ENCODE measurements at regions not wholly inside any gene's neighbourhood (a gene's known extent, or its start where the extent isn't known, plus 50 kb on each side); places are given as distances from the start of the nearest gene placed in this dataset.

DNA sequence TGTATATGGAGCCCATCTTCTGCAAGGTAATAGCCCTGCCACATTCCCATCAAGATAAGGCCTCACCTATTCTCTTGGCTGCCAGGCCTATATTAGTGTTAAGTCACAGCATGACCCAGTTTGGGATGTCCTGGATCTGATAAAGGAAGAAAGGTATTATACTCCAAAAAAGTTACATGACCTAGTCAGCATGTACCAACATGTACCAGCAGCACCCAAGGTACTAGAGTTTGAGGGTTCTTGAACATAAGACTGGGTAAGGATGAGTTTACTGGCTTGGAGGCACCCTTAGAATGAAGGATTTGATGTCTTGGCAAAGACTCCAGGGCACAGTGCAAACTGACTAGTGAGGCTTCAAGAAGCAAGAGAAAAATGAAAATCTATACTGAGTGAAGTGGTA, 232.5 kb downstream of the SQOR start:
- Histone ChIP-seq H3K27ac (ENCODE audit: low read depth, low read length) (no peak overlapping the region), H3K79me2 (ENCODE audit: control insufficient read depth, low read length) (no peaks in the 10 kb centered on the region), H3K36me3 (ENCODE audit: control insufficient read depth, low read length) (no peaks in the 10 kb centered on the region), H3K4me3 (ENCODE audit: low read length) (no peak overlapping the region), H3K9me3 (ENCODE audit: control insufficient read depth, insufficient read depth, low read length) (0 out of 2 replicates have a peak, but pooled peaks cover 3% of the 10 kb centered on the region), H4K20me1 (ENCODE audit: control insufficient read depth, insufficient read depth, low read depth, low read length) (no peaks in the 10 kb centered on the region), H3F3A (ENCODE audit: control insufficient read depth, insufficient read depth) (no peaks in the 10 kb centered on the region), H3K27me3 (ENCODE audit: control insufficient read depth, low read length) (no peaks in the 10 kb centered on the region), H3K4me1 (ENCODE audit: control insufficient read depth, low read length) (peaks cover 9% of the 10 kb centered on the region), H3K4me2 (ENCODE audit: low read length) (no peak overlapping the region), H3K9me2 (replicated peaks; ENCODE audit: control insufficient read depth, low read length) (no peaks in the 10 kb centered on the region)
- TF ChIP-seq, protein P1, sequence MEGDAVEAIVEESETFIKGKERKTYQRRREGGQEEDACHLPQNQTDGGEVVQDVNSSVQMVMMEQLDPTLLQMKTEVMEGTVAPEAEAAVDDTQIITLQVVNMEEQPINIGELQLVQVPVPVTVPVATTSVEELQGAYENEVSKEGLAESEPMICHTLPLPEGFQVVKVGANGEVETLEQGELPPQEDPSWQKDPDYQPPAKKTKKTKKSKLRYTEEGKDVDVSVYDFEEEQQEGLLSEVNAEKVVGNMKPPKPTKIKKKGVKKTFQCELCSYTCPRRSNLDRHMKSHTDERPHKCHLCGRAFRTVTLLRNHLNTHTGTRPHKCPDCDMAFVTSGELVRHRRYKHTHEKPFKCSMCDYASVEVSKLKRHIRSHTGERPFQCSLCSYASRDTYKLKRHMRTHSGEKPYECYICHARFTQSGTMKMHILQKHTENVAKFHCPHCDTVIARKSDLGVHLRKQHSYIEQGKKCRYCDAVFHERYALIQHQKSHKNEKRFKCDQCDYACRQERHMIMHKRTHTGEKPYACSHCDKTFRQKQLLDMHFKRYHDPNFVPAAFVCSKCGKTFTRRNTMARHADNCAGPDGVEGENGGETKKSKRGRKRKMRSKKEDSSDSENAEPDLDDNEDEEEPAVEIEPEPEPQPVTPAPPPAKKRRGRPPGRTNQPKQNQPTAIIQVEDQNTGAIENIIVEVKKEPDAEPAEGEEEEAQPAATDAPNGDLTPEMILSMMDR (IDR thresholded peaks at IDR 0.05; ENCODE audit: low read depth, low read length, poor library complexity, severe bottlenecking), result no peak
- TF ChIP-seq EZH2phosphoT487 (IDR thresholded peaks at IDR 0.05; ENCODE audit: borderline replicate concordance, low read length), result no peak

DNA sequence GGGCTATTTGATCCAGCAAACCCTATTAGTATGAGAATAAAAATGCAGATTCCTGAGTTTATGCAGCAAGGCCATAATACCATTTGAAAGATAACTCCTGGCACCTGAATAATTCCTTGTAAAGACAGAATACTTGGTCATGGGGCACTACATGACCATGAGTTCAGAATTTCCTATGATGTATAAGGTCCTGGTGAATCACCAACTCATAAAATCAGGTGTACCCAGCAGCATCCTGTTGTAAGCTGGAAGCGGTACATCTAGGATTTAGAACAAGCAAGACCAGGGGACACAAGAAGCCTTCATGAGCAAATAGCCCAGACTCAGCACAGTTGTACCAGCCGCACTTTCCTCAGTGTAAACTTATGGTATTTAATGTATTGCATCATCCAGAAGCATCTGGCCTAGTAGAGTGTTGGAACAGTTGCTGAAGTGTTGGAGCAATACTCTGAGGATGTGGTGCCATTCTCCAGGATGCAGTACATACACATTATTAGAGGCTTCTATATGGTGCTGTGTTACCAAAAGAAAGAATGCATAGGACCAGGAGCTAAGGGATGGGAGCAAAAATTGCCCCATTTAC, 233.4 kb downstream of the SQOR start:
- no peaks in the 10 kb centered on the region for H3K36me3 ChIP-seq (ENCODE audit: control insufficient read depth, low read length)
- no peak overlapping the region for H3K27ac ChIP-seq (ENCODE audit: low read depth, low read length)
- H3K4me2 ChIP-seq (ENCODE audit: low read length), result no peak overlapping the region
- no peaks in the 10 kb centered on the region for H4K20me1 ChIP-seq (ENCODE audit: control insufficient read depth, insufficient read depth, low read depth, low read length)
- H3K4me3 ChIP-seq (ENCODE audit: low read length), result no peak overlapping the region
- no peaks in the 10 kb centered on the region for H3K9me2 ChIP-seq (replicated peaks; ENCODE audit: control insufficient read depth, low read length)
- H3F3A ChIP-seq (ENCODE audit: control insufficient read depth, insufficient read depth), result no peaks in the 10 kb centered on the region
- TF ChIP-seq, protein P1 (IDR thresholded peaks at IDR 0.05; ENCODE audit: low read depth, low read length, poor library complexity, severe bottlenecking), result no peak
- TF ChIP-seq EZH2phosphoT487 (IDR thresholded peaks at IDR 0.05; ENCODE audit: borderline replicate concordance, low read length), result no peak
- H3K4me1 ChIP-seq (ENCODE audit: control insufficient read depth, low read length), result peaks cover 9% of the 10 kb centered on the region
- H3K27me3 ChIP-seq (ENCODE audit: control insufficient read depth, low read length), result no peaks in the 10 kb centered on the region
- H3K79me2 ChIP-seq (ENCODE audit: control insufficient read depth, low read length), result no peaks in the 10 kb centered on the region
- peaks cover 11% of the 10 kb centered on the region for H3K9me3 ChIP-seq (ENCODE audit: control insufficient read depth, insufficient read depth, low read length)

DNA sequence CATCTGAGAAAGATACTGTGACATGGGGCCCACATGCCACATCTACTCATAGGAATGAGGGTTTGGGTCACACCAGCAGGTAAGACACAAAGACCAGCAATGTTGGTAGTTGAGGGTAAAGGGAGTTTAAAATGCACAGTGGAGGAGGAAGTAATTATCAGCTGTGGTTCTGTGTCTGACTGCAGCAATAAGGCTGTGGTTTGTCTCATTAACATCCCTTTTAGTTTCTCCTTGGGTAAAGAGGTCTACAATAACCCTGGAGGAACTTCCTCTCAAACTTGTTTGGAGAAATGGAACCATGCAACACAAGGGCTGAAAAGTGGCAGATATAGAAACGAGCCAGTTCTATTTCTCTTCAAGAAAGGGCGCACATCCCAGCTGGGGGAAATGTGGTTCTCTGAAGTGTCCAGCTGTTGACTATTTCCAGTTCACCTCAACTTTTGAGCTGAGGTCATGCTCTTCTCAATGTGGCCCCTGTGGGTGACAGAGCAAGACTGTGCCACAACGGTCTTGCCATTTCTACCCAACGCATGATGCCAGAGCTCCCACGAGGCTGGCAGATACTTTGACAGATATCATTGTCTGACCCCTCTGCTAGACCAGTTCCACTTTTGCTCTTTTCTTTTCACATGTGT, 234.3 kb downstream of the SQOR start:
- TF ChIP-seq, protein P1 (IDR thresholded peaks at IDR 0.05; ENCODE audit: low read depth, low read length, poor library complexity, severe bottlenecking), result no peak
- no peak for TF ChIP-seq EZH2phosphoT487 (IDR thresholded peaks at IDR 0.05; ENCODE audit: borderline replicate concordance, low read length)
- Histone ChIP-seq H4K20me1 (ENCODE audit: control insufficient read depth, insufficient read depth, low read depth, low read length) (no peaks in the 10 kb centered on the region), H3K79me2 (ENCODE audit: control insufficient read depth, low read length) (no peaks in the 10 kb centered on the region), H3K4me3 (ENCODE audit: low read length) (no peak overlapping the region), H3K9me2 (replicated peaks; ENCODE audit: control insufficient read depth, low read length) (no peaks in the 10 kb centered on the region), H3K4me1 (ENCODE audit: control insufficient read depth, low read length) (peaks cover 11% of the 10 kb centered on the region), H3K4me2 (ENCODE audit: low read length) (no peak overlapping the region), H3K27me3 (ENCODE audit: control insufficient read depth, low read length) (no peaks in the 10 kb centered on the region), H3K36me3 (ENCODE audit: control insufficient read depth, low read length) (no peaks in the 10 kb centered on the region), H3K9me3 (ENCODE audit: control insufficient read depth, insufficient read depth, low read length) (peaks cover 11% of the 10 kb centered on the region), H3F3A (ENCODE audit: control insufficient read depth, insufficient read depth) (no peaks in the 10 kb centered on the region), H3K27ac (ENCODE audit: low read depth, low read length) (no peak overlapping the region)
